HG03521 (cell line): ENCODE measurements at regions not wholly inside any gene's neighbourhood (a gene's known extent, or its start where the extent isn't known, plus 50 kb on each side); places are given as distances from the start of the nearest gene placed in this dataset.
"Not testable (repeated sequence)": the region's sequence is repeated elsewhere in the genome, so short reads cannot be mapped to it uniquely, and the experiment has no call there.

ENCODE experiments used
- ATAC-seq: cut with Tn5 transposase; IDR thresholded peaks from one replicate; pipeline ENCODE4 v1.9.1; 2021; ENCODE audit warnings: mild to moderate bottlenecking, moderate library complexity; ENCODE audit not compliant: unreplicated experiment

GRCh38 chr10:46645110-46645509, 66.2 kb downstream of the SYT15 start:
- ATAC-seq = not testable (repeated sequence)

- not testable (repeated sequence) for ATAC-seq
Observed at GRCh38 chr10:46646132-46646531, 67.2 kb downstream of the SYT15 start.

- not testable (repeated sequence) for ATAC-seq
Observed at GRCh38 chr10:46650967-46651366, 72.0 kb downstream of the SYT15 start.

GRCh38 chr10:46657437-46657836, 78.5 kb downstream of the SYT15 start:
- not testable (repeated sequence) for ATAC-seq

- ATAC-seq = not testable (repeated sequence)
Observed at GRCh38 chr10:46660027-46660834, 81.3 kb downstream of the SYT15 start.

GRCh38 chr10:46660835-46661164, 81.9 kb downstream of the SYT15 start:
- ATAC-seq = not testable (repeated sequence)

- not testable (repeated sequence) for ATAC-seq
Observed at GRCh38 chr10:46665536-46665935, 86.6 kb downstream of the SYT15 start.

- ATAC-seq = not testable (repeated sequence)
Observed at GRCh38 chr10:46668357-46668997, 89.5 kb downstream of the SYT15 start.

GRCh38 chr10:46677836-46678435, 99.0 kb downstream of the SYT15 start:
- not testable (repeated sequence) for ATAC-seq

GRCh38 chr10:46691397-46691796, 112.5 kb downstream of the SYT15 start:
- not testable (repeated sequence) for ATAC-seq

- not testable (repeated sequence) for ATAC-seq
Observed at GRCh38 chr10:46693218-46693617, 114.3 kb downstream of the SYT15 start.

- ATAC-seq = not testable (repeated sequence)
Observed at GRCh38 chr10:46717264-46717663, 138.3 kb downstream of the SYT15 start.

- ATAC-seq = not testable (repeated sequence)
Observed at GRCh38 chr10:46718014-46718413, 139.1 kb downstream of the SYT15 start.

- not testable (repeated sequence) for ATAC-seq
Observed at GRCh38 chr10:46720386-46720785, 141.5 kb downstream of the SYT15 start.

- not testable (repeated sequence) for ATAC-seq
Observed at GRCh38 chr10:46720811-46721518, 142.0 kb downstream of the SYT15 start.

GRCh38 chr10:46724258-46724657, 145.3 kb downstream of the SYT15 start:
- ATAC-seq = not testable (repeated sequence)

GRCh38 chr10:46728359-46728758, 149.4 kb downstream of the SYT15 start:
- not testable (repeated sequence) for ATAC-seq

- ATAC-seq = not testable (repeated sequence)
Observed at GRCh38 chr10:46730729-46731128, 151.8 kb downstream of the SYT15 start.

- ATAC-seq = not testable (repeated sequence)
Observed at GRCh38 chr10:46733635-46734261, 154.8 kb downstream of the SYT15 start.

- not testable (repeated sequence) for ATAC-seq
Observed at GRCh38 chr10:46734262-46734642, 155.3 kb downstream of the SYT15 start.

GRCh38 chr10:46739919-46740318, 161.0 kb downstream of the SYT15 start:
- not testable (repeated sequence) for ATAC-seq
